ENCODE measurements at regions not wholly inside any gene's neighbourhood (a gene's known extent, or its start where the extent isn't known, plus 50 kb on each side); places are given as distances from the start of the nearest gene placed in this dataset.
A peak's percentile ranks its signal among the peaks of the same experiment; 100 is the strongest.

DNA sequence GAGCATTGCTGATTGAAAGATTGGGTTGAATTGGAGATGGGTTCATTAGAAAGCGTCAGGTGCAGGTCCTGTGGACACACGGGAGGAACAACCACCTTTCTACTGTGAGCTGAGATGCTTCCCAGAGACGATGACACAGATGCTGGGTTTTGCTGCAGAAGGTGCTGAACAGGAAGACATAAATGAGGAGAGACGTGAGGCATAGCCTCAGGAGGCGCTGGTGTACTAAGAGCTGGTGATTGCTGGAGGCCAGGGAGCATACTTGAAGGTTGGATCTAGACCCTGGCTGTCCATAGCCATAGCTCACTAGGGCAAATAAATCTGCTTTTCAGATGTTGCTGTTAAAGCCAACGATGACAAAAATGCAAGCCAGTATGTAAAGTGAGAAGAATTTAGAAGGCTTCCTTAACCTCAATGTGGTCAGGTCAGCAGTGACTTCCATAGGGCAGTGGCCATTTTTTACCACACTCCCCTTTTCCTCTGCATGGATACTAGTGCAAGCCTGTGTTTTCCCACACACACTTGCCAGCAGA, 153.7 kb downstream of the SOX11 start:
- no peak for DNase-seq

DNA sequence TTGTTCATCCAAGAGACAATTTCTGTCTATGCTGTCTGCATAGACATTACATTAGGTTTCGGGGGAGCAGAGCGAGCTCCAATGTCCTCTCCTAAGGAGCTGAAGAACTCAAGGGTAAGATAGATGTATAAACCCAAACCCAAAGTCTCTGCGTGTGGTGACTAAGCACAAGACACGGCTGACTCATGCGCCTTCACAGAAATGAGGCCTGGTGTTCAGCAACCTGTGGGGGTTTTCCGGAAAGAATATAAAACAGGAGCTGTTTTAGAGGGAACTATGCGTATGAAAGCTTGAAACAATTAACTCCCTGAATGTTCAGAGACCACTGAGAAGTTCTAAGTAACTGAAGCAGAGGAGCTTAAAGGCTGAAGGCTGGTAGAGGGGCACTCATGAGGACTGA, 154.7 kb downstream of the SOX11 start:
- DNase-seq: no peak

DNA sequence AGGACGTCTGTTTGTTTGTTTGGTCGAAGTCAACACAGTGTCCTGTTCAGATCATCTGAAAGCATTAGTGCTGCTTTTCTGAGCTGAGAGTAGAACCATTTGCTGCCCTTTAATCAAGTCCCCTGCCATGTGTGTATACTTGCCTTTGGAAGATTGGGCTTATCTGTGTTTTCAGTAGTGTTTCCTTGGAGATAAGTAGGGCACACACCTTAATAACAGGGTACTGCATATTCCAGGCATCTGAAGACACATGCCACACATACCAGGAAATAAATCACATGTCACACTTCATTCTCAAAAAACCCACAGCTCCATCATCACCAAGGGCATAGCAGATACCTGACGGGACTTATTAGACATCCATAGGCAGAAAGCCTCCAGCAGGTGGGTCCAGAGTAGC, 157.4 kb downstream of the SOX11 start:
- no peak for DNase-seq

DNA sequence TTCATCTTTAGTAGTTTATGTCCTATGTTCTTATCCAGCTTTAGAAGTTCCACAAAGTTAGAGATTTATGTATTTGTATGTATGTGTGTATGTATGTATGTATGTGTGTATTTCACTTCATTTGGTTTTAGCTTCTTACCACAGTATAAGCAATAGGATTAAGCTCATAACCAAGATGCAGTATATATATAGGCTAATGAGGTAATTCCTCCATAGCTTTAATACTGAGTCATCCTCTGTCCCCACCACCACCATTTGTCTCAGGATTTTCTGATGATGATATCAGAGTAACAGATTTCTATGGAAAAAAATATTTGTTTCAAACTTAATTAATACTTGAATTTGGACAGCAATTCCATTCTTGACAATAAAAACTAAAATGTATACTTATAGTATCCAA, 159.2 kb downstream of the SOX11 start:
- DNase-seq: no peak

DNA sequence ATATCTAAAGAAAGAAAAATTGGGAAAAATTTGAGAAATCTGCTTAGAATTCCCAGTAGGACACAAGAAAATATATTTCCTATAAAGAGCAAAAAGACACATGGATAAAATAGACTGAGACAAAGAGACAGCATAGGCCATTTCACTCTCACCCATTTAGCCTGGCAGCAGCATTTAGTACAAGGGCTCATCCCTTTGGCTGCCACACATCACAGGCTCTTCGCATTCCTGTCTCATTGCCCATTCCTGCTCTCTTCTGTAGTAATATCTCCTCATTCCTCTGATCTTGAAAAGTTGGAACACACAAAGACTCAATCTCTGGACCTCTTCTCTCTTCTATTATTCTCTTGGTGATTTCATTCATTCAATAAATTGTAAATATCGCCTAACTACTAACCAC, 162.6 kb downstream of the SOX11 start:
- DNase-seq: no peak

DNA sequence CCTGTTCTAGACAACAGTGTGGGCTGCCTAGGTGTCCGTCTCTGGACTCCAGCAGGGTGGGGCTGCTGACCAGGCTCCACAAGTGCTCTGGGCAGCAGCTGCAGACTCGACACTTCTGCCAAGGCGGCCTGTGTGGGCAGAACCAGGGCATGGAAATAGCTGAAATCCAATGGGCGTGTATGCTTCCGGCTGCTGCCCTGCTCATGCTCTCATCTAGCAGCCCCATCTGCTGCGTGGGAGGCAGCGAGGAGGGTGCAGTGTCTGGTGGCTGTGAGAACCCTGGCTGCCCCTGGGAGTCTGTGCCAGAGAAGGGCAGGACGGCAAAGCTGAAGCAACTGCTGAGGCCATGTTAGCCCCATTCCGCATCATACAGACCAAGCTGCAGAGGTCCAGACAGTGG, 174.9 kb downstream of the SOX11 start:
- no peak for DNase-seq

DNA sequence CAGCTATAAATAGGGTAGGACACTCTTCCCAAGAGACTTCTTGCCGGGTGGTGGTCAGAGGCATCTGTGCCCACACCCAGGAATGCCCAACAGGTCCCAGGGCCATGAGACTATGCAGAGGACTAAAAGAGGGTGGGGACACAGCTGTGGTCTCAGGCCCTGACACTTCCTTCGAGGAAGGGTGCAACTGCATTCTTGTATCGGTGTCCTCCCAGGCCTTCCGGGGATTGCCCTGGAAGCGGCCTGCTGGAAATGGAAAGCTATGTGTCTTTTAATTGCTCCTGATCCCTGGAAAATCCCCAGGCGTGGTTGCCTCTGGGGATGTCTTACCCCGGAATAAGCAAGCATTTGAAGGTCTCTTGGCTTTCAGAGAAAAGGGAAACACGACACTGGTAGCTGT, 176.7 kb downstream of the SOX11 start:
- no peak for DNase-seq

DNA sequence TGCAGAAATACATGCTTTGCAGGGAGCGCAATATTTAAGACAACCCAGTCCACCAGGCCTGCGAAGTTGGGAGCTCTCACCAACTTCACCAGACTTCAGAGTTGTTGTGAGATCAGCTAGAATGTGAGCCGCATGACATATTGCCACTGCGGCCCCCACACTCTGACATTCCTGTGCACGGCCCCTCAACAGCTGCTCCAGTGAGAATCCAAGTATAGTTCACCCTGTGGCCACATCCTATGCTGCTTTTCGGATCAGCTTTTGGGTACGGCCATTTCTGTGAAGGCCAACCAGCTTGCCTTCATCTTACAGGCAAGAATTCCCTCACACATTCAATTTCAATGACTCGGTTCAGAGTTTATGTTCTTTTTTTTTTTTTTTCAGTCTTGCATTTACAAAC, 177.8 kb downstream of the SOX11 start:
- DNase-seq: no peak

DNA sequence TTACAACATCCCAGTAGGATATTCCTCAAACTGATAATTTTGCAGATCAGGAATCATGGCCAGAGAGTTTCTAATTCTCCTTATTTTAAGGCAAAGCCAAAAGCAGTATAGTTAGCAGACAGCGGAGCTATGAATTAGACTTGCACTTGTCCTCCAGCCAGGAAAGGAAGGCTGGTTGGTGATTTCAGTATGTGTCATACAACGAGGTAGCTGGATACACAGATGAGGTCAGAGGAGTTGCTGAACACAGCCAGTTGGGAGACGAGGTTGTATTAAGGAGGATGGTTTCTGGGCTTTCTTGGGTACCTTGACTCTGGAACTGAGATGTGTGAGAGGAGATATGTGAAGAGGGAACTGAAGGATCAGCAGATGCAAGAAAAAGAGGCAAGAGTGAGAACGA, 185.2 kb downstream of the SOX11 start:
- DNase-seq: no peak

DNA sequence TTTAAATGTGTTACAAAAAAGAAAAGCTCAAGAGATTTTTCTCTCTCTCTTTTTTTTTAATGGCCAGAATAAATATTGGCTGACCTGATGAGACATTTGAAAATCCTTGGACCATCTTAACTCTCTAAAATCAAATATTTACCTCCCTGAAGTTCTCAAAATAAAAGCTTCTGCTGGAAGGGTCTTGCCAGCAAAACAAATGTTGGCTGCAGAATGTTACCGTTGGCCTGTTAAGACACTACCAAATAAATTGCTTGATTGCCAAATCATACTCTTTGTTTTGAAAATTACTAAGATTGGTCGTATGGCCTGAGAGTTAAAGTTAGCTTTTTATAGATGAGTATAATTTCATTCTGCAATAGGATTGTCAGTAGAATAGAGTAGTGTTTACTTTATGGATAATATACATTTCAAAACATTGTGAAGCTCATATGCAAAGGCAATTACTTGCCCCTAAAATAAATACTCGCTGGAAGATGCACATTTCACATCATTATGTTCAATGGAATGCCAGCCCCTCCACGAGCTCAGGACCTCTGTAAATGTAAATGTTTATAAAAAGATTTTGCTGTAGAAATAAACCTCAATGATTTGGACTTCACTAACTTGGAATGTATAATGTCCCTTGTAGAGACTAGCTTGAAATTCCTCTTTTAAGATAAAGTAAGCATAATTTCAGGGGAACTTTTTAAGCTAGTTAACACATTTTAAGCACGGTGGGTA, 193.4 kb downstream of the SOX11 start:
- no peak for DNase-seq

DNA sequence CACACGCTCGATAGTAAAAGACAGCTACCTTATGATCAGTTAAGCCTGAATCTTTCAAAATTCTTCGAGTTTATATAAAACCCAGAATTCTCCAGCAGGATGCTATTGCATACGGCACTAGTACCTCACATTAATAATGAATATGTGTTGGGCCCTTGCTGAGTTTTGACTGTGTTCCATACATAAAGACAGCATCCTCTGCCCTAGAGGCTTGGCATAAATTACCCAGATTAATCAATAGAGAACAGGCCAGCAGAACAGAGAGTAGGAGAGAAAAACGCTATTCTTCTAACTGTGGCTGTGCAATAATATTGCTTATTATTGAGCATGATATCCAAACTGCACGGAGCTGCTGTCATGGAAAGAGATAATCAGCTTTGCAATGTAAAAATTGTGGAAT, 194.3 kb downstream of the SOX11 start:
- DNase-seq: no peak

DNA sequence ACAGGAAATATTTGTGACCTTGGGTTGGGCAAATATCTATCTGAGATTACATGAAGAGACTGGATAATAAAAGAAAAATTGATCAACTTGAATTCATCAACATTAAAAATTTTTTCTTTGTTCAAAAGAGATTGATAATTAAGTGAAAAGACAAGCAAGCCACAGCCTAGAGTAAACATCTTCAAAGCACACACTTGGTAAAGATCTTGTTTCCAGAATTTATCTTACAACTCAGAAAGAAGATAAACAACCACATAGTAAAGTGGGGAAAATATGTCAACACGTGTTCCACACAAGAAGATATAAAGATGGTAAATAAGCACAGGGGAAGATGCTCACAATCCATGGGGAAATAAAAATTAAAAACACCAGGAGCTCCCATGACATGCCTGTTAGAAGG, 195.9 kb downstream of the SOX11 start:
- no peak for DNase-seq

DNA sequence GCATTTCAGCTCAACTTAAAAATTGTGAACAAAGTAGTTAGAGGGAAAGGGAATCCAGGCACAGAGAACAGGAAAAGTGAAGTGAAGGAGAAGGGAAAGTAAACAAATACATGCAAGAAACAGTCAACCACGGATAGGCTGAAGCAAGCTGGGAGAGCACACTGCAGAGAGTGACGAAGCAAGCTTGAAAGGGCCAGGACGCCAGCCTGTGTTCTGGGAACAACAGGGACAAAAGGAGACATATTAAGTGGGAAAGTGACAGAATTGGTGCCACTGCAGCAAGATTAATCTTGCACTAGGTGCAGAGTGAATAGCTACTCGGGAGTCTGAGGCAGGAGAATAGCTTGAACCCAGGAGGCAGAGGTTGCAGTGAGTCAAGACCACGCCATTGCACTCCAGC, 197.3 kb downstream of the SOX11 start:
- DNase-seq: no peak

DNA sequence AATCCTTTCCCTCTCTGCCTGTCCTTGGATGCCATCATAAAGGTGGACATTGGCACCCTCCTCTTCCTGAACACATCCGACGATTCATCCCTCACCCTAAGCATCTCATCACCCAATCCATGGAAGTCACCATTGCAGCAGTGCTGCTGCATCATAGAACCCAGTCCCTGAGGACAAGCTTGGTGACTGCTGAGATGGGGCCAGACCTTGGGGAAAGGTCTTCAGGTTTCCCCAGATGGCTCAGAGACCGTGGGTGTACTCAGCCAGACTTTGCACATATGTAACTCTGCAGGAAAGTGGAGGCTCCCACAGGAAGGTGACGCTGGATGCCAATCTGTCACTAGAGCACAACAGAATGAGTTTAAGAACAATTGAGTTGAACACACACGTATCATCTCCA, 202.2 kb downstream of the SOX11 start:
- no peak for DNase-seq

DNA sequence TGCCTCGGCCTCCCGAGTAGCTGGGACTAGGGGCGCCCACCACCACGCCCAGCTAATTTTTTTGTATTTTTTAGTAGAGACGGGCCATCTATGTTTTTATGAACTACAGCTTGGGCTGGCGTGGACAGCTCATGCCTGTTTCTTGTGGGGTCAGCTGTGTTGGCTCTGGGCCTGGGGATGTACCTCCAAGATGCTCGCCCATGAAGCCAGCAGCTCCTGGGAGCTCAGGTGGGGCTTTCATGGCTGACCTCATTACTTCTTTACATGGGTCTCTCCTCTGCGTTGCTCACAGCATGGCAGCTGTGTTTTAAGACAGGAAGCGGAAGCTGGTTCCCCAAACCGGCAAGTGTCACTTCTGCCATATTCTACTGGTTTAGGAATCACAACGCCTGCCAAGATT, 203.1 kb downstream of the SOX11 start:
- DNase-seq: no peak

DNA sequence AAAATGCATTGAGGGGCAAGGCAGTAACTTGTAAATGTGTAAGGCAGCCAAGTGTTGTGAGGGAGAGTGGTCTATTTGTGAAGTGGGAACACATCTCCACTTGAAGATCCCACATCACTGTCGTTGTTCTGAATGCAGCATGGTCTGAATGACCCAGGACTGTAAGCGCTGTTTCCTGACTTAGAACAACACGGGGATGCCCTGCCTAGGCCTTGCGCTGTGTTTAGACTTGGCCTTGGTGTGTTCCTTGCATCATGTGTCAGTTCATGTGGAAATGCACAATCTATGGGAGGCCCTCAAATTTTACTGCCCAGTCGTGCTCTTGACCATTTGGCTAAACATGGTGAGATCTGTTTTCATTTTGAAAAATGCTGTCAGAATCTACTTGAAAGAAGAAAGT, 205.1 kb downstream of the SOX11 start:
- no peak for DNase-seq

DNA sequence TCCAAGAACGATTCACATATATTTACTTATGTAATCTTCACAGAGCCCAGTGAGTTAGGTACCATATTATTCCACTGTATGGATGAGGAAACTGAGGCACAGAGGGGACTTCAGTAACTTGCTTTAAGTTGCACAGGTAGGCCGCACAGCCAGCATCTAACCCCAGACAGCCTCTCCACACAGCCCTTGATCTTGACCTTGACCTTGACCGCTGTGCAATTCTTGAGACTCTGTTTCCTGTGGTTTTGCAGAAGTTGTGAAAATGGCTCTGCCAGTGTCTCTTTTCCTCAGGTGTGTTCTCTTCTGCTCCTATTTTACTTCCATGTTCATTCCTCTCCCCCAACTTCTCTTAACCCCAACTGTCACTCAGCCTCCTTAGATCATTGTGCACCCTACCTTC, 206.5 kb downstream of the SOX11 start:
- DNase-seq: no peak

DNA sequence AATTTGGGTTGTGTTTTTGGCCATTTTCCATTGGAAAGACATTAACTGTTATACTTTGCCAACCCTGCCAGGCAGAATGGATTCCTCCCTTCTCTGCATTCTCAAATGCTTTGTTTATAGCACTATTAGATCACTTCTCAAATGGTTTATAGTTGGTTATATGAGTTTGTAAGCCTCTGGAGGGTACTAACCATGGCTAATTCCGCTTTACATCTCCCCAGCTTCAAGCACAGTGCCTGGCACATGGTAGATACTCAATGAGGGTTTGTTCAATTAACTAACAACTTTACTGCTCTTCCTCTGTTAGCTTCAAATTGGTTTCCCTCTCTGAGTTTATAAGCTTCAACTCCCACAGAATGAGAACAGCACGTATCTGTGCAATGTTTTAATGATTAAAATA, 213.5 kb downstream of the SOX11 start:
- no peak for DNase-seq

DNA sequence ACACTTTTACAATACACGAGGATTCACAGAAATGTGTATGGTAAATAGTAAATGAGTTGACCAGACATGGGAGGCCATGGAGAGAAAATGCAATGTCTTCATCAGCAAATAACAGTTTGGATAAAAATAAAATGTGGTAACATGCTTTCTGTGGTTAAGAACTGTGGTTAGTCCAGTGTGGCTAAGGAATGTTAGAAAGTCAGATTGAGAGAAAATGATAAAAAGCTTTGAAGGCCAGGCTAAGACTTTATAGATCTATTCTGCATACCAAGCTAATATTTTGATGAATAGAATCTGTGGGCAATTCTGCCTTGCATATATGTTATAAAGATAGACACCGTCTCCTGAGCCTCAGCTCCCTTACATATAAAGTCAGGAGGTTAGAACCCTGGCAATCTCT, 215.9 kb downstream of the SOX11 start:
- no peak for DNase-seq

DNA sequence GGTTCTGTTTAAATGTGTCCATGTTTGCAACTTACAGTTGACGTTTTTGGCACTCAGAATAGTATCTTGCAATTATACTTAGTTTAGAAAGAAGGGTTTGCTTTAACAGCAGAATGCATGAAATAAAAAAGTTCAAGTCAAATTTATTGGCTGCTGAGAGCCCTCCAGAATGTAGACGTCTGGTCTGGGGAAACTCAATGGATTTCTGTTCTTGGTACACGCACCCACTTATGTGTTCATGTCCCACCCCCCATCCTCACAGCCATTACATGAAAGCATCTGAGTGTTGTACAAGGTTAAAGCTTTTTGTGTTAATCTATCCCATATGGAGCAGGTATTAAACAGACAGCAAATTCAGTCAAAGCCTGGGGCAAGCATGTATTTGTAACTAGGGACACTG, 219.5 kb downstream of the SOX11 start:
- no peak for DNase-seq

DNA sequence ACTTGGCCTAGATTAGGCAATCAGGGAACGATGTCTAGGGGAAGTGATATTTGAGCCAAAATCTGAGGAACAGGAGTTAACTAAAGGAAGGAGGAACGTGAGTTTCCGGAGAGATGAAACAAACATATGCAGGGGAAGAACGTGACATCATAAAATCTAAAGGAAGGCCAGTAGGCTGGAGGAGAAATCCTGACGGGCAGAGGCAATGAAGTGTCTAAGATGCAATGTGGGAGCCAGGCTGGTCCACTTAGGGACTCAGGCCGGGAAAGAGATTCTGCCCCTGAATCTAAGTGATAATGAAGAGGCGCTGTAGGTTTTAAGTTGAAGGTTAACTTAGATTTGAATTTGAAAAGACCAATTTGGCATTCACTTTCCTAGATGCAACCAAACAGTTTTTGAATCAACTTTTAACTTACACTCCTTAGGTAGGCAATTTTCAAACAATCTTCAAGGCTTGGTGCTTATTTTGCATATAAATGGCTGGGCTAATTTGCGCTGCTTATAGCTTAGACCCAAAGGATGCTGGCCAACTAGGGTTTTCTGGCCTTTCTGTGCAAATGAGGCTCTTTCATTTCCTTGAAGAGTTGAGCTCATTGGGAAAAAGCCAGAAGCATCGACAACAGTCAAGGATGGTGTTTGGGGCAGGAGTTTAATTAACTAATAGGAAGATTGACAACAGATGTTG, 221.7 kb downstream of the SOX11 start:
- DNase-seq: no peak

DNA sequence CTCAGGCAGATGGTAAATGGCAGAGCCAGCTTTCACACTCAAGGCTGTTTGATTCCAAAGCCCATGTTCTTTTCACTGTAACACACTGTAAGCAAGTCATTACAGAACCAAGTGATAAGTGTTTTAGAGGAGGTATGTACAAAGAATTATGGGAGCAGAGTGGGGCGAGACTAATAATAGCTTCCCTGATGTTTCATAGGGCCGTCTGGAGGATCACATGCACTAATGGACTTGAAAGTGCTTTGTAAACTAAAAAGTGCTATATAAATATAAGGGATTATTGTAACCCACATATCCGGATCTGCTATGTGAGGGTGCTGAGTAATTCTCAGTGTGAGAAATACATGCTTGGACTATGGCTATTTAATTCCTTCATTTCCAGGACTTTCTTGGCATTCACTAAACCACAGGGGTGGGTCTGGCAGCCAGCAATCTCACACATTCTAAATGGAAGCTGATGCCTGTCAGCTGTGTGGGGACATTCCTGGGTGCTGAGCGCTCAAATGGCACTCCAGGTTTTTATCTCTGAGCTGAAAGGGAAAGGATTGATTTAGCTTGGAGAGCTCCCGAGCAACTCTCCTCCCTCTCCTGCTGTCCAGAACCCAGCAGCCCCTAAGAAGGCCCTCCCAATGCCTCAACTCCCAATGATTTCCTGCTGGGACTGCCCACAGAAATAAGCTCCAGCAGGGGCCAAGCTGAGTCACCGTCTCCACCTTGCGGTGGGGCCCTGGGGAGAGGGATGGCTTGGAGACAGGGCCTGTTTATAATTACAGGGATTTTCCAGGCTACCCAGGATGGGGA, 222.8 kb downstream of the SOX11 start:
- no peak for DNase-seq

DNA sequence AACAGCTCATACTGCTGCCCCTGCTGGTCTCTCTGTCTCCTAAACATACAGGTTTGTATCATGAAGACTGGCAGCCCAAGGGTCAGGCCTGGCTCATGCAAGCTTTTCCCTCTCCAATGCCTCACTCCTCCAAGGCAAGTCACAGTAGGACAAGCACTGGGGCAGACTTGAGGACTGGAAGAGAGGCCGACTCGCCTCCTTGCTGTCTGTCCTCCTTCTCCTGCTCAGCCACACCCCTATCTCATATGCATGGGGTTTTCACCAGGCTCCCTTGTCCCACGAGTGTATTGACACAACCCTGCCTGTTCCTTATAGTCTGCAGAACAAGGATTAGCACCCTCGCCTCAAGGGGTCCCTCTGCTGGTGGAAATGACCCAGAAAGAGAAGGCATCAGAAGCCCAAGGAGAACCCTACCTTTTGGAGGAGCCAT, 223.7 kb downstream of the SOX11 start:
- DNase-seq: peak; percentile 9

DNA sequence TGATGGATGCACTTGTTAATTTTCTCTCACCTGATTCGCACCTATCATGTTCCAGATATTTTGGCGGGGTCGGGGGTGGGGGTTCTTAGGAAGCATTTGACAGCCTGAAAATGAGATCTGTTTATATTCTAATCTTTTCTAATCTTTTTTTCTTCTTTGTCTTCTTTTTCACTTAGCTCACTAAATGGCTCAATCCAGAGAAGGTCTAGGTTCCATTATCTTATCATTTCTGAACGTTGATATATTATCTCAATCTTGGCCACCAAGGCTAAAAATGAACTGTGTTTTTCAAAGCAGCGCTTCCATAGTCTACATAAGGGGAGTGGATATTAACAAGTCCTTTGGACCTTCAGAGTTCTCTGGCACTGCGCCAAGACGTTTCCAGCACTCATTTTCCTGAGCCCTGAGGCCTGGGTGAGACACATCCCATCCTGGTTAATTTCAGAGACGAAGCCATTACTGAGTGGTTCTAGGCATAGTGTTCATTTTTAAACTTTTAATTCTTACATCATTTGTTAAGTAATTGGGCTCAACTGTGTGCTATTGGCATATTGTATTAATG, 229.0 kb downstream of the SOX11 start:
- DNase-seq: no peak

All from NCI-H1092 (cell line).